Spleen (tissue), 11 donors: ENCODE measurements at regions not wholly inside any gene's neighbourhood (a gene's known extent, or its start where the extent isn't known, plus 50 kb on each side); places are given as distances from the start of the nearest gene placed in this dataset.

Experiments used
- DNase-seq: peaks from one replicate; pipeline ENCODE4 v3.0.0-alpha.2; 2020
- H3K27ac ChIP-seq, 8 donors: fragments of 200-600 bp; sonication (generic) in 7 of 8; 1 replicate in 4 of 8; 2 replicates in 4 of 8; pipeline versions ENCODE4 v1.5.0 to v1.8.0; 2016 to 2021; ENCODE audit warnings: inconsistent platforms in 4 of 8, mild to moderate bottlenecking in 4 of 8, moderate library complexity in 1 of 8
- H3K27me3 ChIP-seq, 7 donors: fragments of 200-600 bp; sonication (generic) in 6 of 7; replicated peaks in 1 of 7; 1 replicate in 4 of 7; 2 replicates in 3 of 7; pipeline versions ENCODE4 v1.5.0 to v1.8.0; 2016 to 2021; ENCODE audit warnings: inconsistent platforms in 3 of 7, mild to moderate bottlenecking in 1 of 7
- H3K36me3 ChIP-seq, 6 donors: fragments of 200-600 bp; sonication (generic) in 5 of 6; 1 replicate in 4 of 6; 2 replicates in 2 of 6; pipeline versions ENCODE4 v1.5.0 to v1.8.0; 2016 to 2021; ENCODE audit warnings: inconsistent platforms in 2 of 6
- H3K4me1 ChIP-seq, 6 donors: fragments of 200-600 bp; sonication (generic) in 5 of 6; 1 replicate in 3 of 6; 2 replicates in 3 of 6; pipeline versions ENCODE4 v1.5.0 to v1.8.0; 2016 to 2021; ENCODE audit warnings: inconsistent platforms in 3 of 6
- H3K4me3 ChIP-seq, 8 donors: fragments of 200-600 bp; sonication (generic) in 7 of 8; 1 replicate in 4 of 8; 2 replicates in 4 of 8; pipeline versions ENCODE4 v1.5.0 to v1.8.0; 2016 to 2021; ENCODE audit warnings: inconsistent platforms in 4 of 8, mild to moderate bottlenecking in 4 of 8, moderate library complexity in 2 of 8
- H3K9me3 ChIP-seq, 8 donors: fragments of 200-600 bp; sonication (generic) in 7 of 8; 1 replicate in 4 of 8; 2 replicates in 4 of 8; pipeline versions ENCODE4 v1.5.0 to v1.8.0; 2016 to 2021; ENCODE audit warnings: inconsistent platforms in 4 of 8
- POLR2A ChIP-seq, 3 donors: fragments of 450-650 bp; IDR thresholded peaks; one replicate each; pipeline ENCODE4 v1.5.1; 2017; ENCODE audit warnings: antibody characterized with exemption in 3 of 3, mild to moderate bottlenecking in 1 of 3
- POLR2AphosphoS5 ChIP-seq, 3 donors: sonication (generic); formaldehyde crosslinking; IDR thresholded peaks; one replicate each; pipeline ENCODE4 v1.5.1; 2017; ENCODE audit warnings: antibody characterized with exemption in 3 of 3
- WGBS, 5 donors: extraction: QIAGEN DNeasy Blood & Tissue Kit in 3 of 5; methylation state at CpG; one replicate each; pipeline versions ENCODE4 v1.1.5 to v1.1.7; 2013 to 2018; 5-methylcytosine and 5-hydroxymethylcytosine counted together
- intact Hi-C: fragments of 100-400 bp; cut with DNase I; formaldehyde crosslinking; loops from one replicate; pipeline ENCODE4 v1.15.0; 2023; ENCODE audit warnings: low total_unique reads
- TF ChIP-seq, protein P1 (sequence below), 11 experiments: fragments of 200-600 bp in 7 of 11; fragments of 450-650 bp in 4 of 11; sonication (generic) in 4 of 11; IDR thresholded peaks in 8 of 11; conservative IDR thresholded peaks in 3 of 11; 1 replicate in 7 of 11; 2 replicates in 4 of 11; pipeline versions ENCODE4 v1.4.0 to v1.8.0; 2016 to 2021; ENCODE audit warnings: antibody characterized with exemption in 11 of 11, inconsistent platforms in 4 of 11, mild to moderate bottlenecking in 1 of 11
- donor health status: healthy with polysubstance abuse.
- donor health status: DM: no; HTN: no; CAD: no; lungs with moderate emphysema.
- donor health status: DM: no; HTN: no; CAD: no.
- donor health status: Bipolar disorder and iron deficiency.
- donor health status: healthy.
- donor health status: DM: no; HTN: no; CAD: no.
- donor health status: DM: yes; HTN: yes; CAD: no.

DNA sequence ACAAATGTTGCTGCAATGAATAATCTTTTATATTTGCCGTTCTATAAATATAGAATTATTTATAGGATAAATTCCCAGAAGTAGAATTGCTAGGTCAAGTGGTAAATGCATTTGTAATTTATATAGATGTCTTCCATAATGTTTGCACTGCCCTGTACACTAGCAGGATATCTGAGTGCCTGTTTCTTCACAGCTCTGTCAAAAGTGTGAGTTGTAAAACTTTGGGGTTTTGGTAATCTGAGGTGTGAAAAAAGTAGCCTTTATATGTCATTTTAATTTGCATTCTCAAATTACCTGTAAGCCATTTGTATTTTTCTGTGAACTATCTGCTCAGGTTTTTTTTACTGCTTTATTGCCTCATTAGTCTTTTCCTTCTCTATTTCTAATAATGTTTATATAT is 271.2 kb downstream of the NEBL start:
- TF ChIP-seq POLR2AphosphoS5 (IDR thresholded peaks at IDR 0.05) (no peak), POLR2A (IDR thresholded peaks at IDR 0.05) (no peak)
- TF ChIP-seq, protein P1, sequence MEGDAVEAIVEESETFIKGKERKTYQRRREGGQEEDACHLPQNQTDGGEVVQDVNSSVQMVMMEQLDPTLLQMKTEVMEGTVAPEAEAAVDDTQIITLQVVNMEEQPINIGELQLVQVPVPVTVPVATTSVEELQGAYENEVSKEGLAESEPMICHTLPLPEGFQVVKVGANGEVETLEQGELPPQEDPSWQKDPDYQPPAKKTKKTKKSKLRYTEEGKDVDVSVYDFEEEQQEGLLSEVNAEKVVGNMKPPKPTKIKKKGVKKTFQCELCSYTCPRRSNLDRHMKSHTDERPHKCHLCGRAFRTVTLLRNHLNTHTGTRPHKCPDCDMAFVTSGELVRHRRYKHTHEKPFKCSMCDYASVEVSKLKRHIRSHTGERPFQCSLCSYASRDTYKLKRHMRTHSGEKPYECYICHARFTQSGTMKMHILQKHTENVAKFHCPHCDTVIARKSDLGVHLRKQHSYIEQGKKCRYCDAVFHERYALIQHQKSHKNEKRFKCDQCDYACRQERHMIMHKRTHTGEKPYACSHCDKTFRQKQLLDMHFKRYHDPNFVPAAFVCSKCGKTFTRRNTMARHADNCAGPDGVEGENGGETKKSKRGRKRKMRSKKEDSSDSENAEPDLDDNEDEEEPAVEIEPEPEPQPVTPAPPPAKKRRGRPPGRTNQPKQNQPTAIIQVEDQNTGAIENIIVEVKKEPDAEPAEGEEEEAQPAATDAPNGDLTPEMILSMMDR (IDR thresholded peaks at IDR 0.05 in 8 of 11, conservative IDR thresholded peaks at IDR 0.05 in 3 of 11), result no peak
- H3K36me3 ChIP-seq, result no peaks in the 10 kb centered on the region
- DNase-seq, result no peak
- no peak overlapping the region for H3K4me3 ChIP-seq
- H3K27me3 ChIP-seq, result no peaks in the 10 kb centered on the region
- WGBS, 5 donors, result 66 to 87% (median 78%) methylated on average over 1 of the region's 1 CpG
- intact Hi-C loops, result no loop called here
- H3K9me3 ChIP-seq, result peaks cover 0 to 4% (median 0%) of the 10 kb centered on the region in 8 donors
- no peak overlapping the region for H3K27ac ChIP-seq
- no peaks in the 10 kb centered on the region for H3K4me1 ChIP-seq

DNA sequence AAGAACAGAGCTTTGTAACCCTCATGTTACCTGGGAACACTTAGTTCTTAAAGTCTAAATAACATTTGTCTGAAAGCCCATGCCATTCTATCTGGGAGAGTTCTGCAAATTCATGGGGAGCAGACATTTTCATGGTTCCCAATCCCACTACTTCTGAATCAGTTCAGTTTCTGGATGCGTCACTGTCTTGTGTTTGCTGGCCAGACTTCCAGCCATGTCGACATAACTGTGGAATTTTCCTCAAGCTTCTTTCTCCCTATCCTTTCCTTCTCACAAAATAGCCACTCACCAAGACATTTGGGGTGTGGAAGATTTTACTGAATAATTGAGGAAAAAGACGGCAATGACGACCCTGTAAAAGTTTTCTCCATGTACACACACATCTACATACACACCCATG is 272.5 kb downstream of the NEBL start:
- Histone ChIP-seq H3K27ac (no peak overlapping the region), H3K9me3 (peaks cover 0 to 4% (median 0%) of the 10 kb centered on the region in 8 donors), H3K4me1 (no peaks in the 10 kb centered on the region), H3K36me3 (no peaks in the 10 kb centered on the region), H3K4me3 (no peak overlapping the region), H3K27me3 (no peaks in the 10 kb centered on the region)
- 73 to 94% (median 86%) methylated on average over 4 of the region's 4 CpGs for WGBS, 5 donors
- intact Hi-C loops, result no loop called here
- no peak for DNase-seq
- TF ChIP-seq, protein P1 (IDR thresholded peaks at IDR 0.05 in 8 of 11, conservative IDR thresholded peaks at IDR 0.05 in 3 of 11), result no peak
- TF ChIP-seq POLR2AphosphoS5 (IDR thresholded peaks at IDR 0.05) (no peak), POLR2A (IDR thresholded peaks at IDR 0.05) (no peak)

DNA sequence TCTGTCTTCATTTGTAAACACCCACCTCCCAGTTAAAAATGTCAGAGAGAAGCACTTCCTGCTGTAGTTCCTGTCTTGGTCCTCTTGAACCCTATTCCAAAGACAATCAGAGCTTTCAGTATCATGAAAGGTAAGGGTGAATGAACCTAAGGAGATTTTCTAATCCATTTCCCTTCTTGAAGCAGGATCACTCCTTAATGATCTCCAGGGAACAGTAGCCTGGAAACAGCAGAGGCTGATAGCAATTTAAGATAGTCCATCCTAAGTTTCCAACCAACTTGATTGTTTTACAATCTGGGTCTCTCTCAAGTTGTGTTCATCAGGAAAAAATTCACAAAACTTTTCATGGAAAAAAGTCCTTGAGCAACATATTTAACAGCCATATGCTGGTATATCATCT is 273.6 kb downstream of the NEBL start:
- Histone ChIP-seq H3K4me3 (no peak overlapping the region), H3K36me3 (no peaks in the 10 kb centered on the region), H3K9me3 (peaks cover 0 to 4% (median 0%) of the 10 kb centered on the region in 8 donors), H3K4me1 (no peaks in the 10 kb centered on the region), H3K27ac (peak overlapping the region in 2 of 8 donors; percentile 21 to 47), H3K27me3 (no peaks in the 10 kb centered on the region)
- no peak for DNase-seq
- intact Hi-C loops, result no loop called here
- TF ChIP-seq POLR2A (IDR thresholded peaks at IDR 0.05) (no peak), POLR2AphosphoS5 (IDR thresholded peaks at IDR 0.05) (no peak)
- TF ChIP-seq, protein P1 (IDR thresholded peaks at IDR 0.05 in 8 of 11, conservative IDR thresholded peaks at IDR 0.05 in 3 of 11), result no peak

DNA sequence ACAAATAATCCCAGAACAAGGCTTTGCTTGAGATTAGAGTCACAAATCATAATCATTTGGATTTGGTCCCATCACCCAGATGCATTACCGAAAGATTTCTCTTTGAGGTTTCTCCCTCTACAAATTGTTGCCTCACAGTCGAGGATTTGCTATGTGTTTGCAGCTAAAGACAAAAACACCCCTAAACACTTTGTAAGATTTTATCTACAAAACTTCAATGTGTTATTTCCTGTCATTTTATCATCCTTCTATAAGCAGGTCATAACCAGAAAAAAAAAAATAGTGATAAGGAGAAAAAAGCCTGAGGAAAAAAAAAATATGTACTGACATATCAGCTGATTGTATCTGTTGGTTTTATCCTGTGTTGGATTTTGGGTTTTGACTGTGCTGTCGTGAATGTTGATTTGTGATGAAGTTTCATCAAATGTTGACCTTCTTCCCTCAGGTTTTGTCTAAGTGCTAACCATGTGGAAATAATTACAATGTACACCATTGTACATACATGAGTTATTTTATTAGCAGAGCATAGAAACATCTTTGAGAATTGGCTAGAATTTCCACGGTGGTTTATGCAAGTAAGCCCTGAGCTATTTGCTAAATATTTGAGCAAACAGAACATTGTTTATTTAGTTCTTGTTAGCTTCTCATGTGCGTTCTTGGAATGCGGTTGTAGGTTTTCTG is 274.4 kb downstream of the NEBL start:
- H3K4me1 ChIP-seq, result peaks cover 0 to 2% (median 0%) of the 10 kb centered on the region in 6 donors
- H3K27me3 ChIP-seq, result no peaks in the 10 kb centered on the region
- no peak for TF ChIP-seq POLR2A (IDR thresholded peaks at IDR 0.05)
- H3K36me3 ChIP-seq, result no peaks in the 10 kb centered on the region
- H3K27ac ChIP-seq, result peak overlapping the region in 3 of 8 donors; percentile 1 to 61 (median 21)
- DNase-seq, result no peak
- 40 to 48% (median 46%) methylated on average over 6 of the region's 6 CpGs for WGBS, 5 donors
- H3K4me3 ChIP-seq, result no peak overlapping the region
- intact Hi-C loops, result no loop called here
- peaks cover 0 to 4% (median 0%) of the 10 kb centered on the region in 8 donors for H3K9me3 ChIP-seq
